OCI-LY1 (cell line): ENCODE measurements at regions not wholly inside any gene's neighbourhood (a gene's known extent, or its start where the extent isn't known, plus 50 kb on each side); places are given as distances from the start of the nearest gene placed in this dataset.

Experiments
- H2AFZ ChIP-seq: fragments of 200-600 bp; sonication (generic), shearing (Covaris generic); 2 replicates; pipeline ENCODE4 v1.6.0; 2014; ENCODE audit warnings: antibody characterized with exemption, mild to moderate bottlenecking, low read length
- H3F3A ChIP-seq: fragments of 200-600 bp; sonication (generic), shearing (Covaris generic); 2 replicates; pipeline ENCODE4 v1.6.0; 2014; ENCODE audit warnings: mild to moderate bottlenecking, antibody characterized with exemption, low read length, moderate library complexity; ENCODE audit not compliant: insufficient read depth
- H3K27ac ChIP-seq: fragments of 200-600 bp; sonication (generic); 2 replicates; pipeline ENCODE4 v1.5.1; 2014; ENCODE audit warnings: low read length, mixed run types, mild to moderate bottlenecking, low read depth; ENCODE audit not compliant: poor library complexity, severe bottlenecking
- H3K27me3 ChIP-seq: fragments of 200-600 bp; sonication (generic); 2 replicates; pipeline ENCODE4 v1.6.0; 2014; ENCODE audit warnings: antibody characterized with exemption, mild to moderate bottlenecking, low read length, moderate library complexity; ENCODE audit not compliant: insufficient read depth
- H3K36me3 ChIP-seq: fragments of 200-600 bp; sonication (generic); 2 replicates; pipeline ENCODE4 v1.6.1; 2014; ENCODE audit warnings: mild to moderate bottlenecking, antibody characterized with exemption, low read length, moderate library complexity, mixed read lengths; ENCODE audit not compliant: insufficient read depth
- H3K4me1 ChIP-seq: fragments of 200-600 bp; sonication (generic); 2 replicates; pipeline ENCODE4 v1.5.1; 2014; ENCODE audit warnings: mild to moderate bottlenecking, low read length, moderate library complexity; ENCODE audit not compliant: insufficient read depth, severe bottlenecking
- H3K4me2 ChIP-seq: fragments of 200-600 bp; sonication (generic), shearing (Covaris generic); 2 replicates; pipeline ENCODE4 v1.6.1; 2014; ENCODE audit warnings: low read length
- H3K4me3 ChIP-seq: fragments of 200-600 bp; sonication (generic); 2 replicates; pipeline ENCODE4 v1.5.1; 2014; ENCODE audit warnings: low read length, low read depth, mild to moderate bottlenecking, mixed read lengths; ENCODE audit not compliant: poor library complexity, severe bottlenecking
- H3K79me2 ChIP-seq: fragments of 200-600 bp; shearing (Covaris generic); 2 replicates; pipeline ENCODE4 v1.6.1; 2016; ENCODE audit warnings: mixed run types, low read length, mixed read lengths; ENCODE audit not compliant: insufficient read depth
- H3K9ac ChIP-seq: fragments of 200-600 bp; sonication (generic), shearing (Covaris generic); 2 replicates; pipeline ENCODE4 v1.6.1; 2014; ENCODE audit warnings: mild to moderate bottlenecking, low read length, mixed read lengths
- H3K9me2 ChIP-seq: fragments of 200-600 bp; sonication (generic), shearing (Covaris generic); 2 replicates; pipeline ENCODE4 v1.6.1; 2014; ENCODE audit warnings: low read depth, mild to moderate bottlenecking, low read length, mixed read lengths
- H3K9me3 ChIP-seq: fragments of 200-600 bp; shearing (Covaris generic); 2 replicates; pipeline ENCODE4 v1.6.1; 2014; ENCODE audit warnings: low read length, mixed read lengths
- H4K20me1 ChIP-seq: fragments of 200-600 bp; sonication (generic), shearing (Covaris generic); 2 replicates; pipeline ENCODE4 v1.6.0; 2016; ENCODE audit warnings: mild to moderate bottlenecking, low read length; ENCODE audit not compliant: insufficient read depth
- CTCF ChIP-seq: fragments of 200-600 bp; sonication (generic), shearing (Covaris generic); IDR thresholded peaks from 2 replicates; pipeline ENCODE4 v1.5.1; 2017; ENCODE audit warnings: mild to moderate bottlenecking, antibody characterized with exemption, low read length, moderate library complexity, mixed read lengths
- EZH2 ChIP-seq: fragments of 200-600 bp; sonication (generic), shearing (Covaris generic); IDR thresholded peaks from 2 replicates; pipeline ENCODE4 v1.8.0; 2017; ENCODE audit warnings: borderline replicate concordance, mixed run types, mild to moderate bottlenecking, antibody characterized with exemption, low read length, moderate library complexity, mixed read lengths

DNA sequence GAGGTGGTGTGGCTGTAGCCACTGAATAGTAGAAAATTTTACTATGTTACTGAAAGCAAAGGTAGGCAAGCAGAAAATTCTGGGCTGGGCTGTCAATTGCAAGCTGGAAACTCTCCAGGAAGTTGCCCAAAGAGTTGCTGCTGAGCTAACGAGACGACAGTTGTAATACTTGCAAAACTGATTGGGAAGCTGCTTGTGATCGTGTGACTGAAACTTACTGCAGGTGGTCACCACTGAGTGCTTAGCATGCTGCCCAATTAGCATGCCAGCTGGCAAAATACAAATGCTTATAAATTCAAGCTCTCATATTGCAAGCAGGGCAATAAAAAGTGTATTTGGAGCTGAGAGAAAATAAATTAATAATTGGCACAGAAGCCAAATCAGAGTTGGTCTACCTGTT is 758.5 kb upstream of the EDIL3 start:
- no peak overlapping the region for H3K9ac ChIP-seq
- H3K9me3 ChIP-seq, result no peaks in the 10 kb centered on the region
- no peaks in the 10 kb centered on the region for H3K27me3 ChIP-seq
- no peak overlapping the region for H3K4me2 ChIP-seq
- no peak for TF ChIP-seq EZH2
- TF ChIP-seq CTCF, result no peak
- no peak overlapping the region for H3K4me3 ChIP-seq
- H3K36me3 ChIP-seq, result no peaks in the 10 kb centered on the region
- no peaks in the 10 kb centered on the region for H3F3A ChIP-seq
- no peaks in the 10 kb centered on the region for H4K20me1 ChIP-seq
- no peaks in the 10 kb centered on the region for H3K9me2 ChIP-seq
- no peaks in the 10 kb centered on the region for H3K79me2 ChIP-seq
- H2AFZ ChIP-seq, result no peak overlapping the region
- H3K4me1 ChIP-seq, result no peaks in the 10 kb centered on the region
- no peak overlapping the region for H3K27ac ChIP-seq

GRCh38 chr5:85148701-85149100 is 764.0 kb upstream of the EDIL3 start:
- H3K9me2 ChIP-seq, result no peaks in the 10 kb centered on the region
- no peaks in the 10 kb centered on the region for H3F3A ChIP-seq
- H3K27ac ChIP-seq, result no peak overlapping the region
- no peak overlapping the region for H3K9ac ChIP-seq
- H3K4me3 ChIP-seq, result no peak overlapping the region
- H3K4me1 ChIP-seq, result no peaks in the 10 kb centered on the region
- H4K20me1 ChIP-seq, result no peaks in the 10 kb centered on the region
- H2AFZ ChIP-seq, result no peak overlapping the region
- no peaks in the 10 kb centered on the region for H3K27me3 ChIP-seq
- H3K9me3 ChIP-seq, result no peaks in the 10 kb centered on the region
- no peaks in the 10 kb centered on the region for H3K36me3 ChIP-seq
- no peak overlapping the region for H3K4me2 ChIP-seq
- no peak for TF ChIP-seq EZH2
- TF ChIP-seq CTCF, result no peak
- no peaks in the 10 kb centered on the region for H3K79me2 ChIP-seq

DNA sequence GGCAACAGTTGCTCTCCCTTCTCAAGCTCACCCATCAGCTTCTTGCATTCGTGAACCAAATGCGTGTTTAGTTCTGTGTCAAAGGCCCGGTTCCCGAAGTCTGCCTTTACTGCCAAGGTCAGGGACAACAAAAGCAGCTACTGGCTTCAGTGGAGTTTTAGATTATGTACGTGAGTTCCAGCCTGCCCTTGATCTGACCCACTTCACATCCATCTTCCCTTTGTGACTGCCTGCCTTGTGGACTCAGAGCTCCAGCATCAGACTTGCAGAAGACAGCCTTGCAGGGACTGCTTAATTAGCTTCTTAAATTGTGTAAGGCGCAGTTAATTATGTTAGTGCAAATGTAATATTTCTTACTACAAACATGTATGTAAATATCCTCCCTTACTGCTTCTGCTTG is 774.7 kb upstream of the EDIL3 start:
- no peaks in the 10 kb centered on the region for H3F3A ChIP-seq
- H3K4me2 ChIP-seq, result no peak overlapping the region
- no peaks in the 10 kb centered on the region for H3K36me3 ChIP-seq
- H2AFZ ChIP-seq, result no peak overlapping the region
- no peaks in the 10 kb centered on the region for H3K79me2 ChIP-seq
- no peaks in the 10 kb centered on the region for H4K20me1 ChIP-seq
- H3K27ac ChIP-seq, result no peak overlapping the region
- H3K9ac ChIP-seq, result no peak overlapping the region
- no peak for TF ChIP-seq EZH2
- TF ChIP-seq CTCF, result no peak
- no peaks in the 10 kb centered on the region for H3K9me3 ChIP-seq
- no peaks in the 10 kb centered on the region for H3K4me1 ChIP-seq
- H3K27me3 ChIP-seq, result no peaks in the 10 kb centered on the region
- no peak overlapping the region for H3K4me3 ChIP-seq
- H3K9me2 ChIP-seq, result no peaks in the 10 kb centered on the region
